Ishikawa (cell line): ENCODE measurements at regions not wholly inside any gene's neighbourhood (a gene's known extent, or its start where the extent isn't known, plus 50 kb on each side); places are given as distances from the start of the nearest gene placed in this dataset.

ENCODE experiments used
- CEBPB ChIP-seq: IDR thresholded peaks from 2 replicates; pipeline ENCODE4 v1.6.1; 2012
- CREB1 ChIP-seq: IDR thresholded peaks from 2 replicates; pipeline ENCODE4 v1.6.1; 2012; ENCODE audit warnings: low read depth
- EGR1 ChIP-seq: IDR thresholded peaks from 2 replicates; pipeline ENCODE4 v1.6.1; 2012
- EP300 ChIP-seq: IDR thresholded peaks from 2 replicates; pipeline ENCODE4 v1.6.1; 2012; ENCODE audit warnings: borderline replicate concordance
- FOXM1 ChIP-seq: IDR thresholded peaks from 2 replicates; pipeline ENCODE4 v1.6.1; 2012; ENCODE audit warnings: low read depth, borderline replicate concordance
- MAX ChIP-seq: IDR thresholded peaks from 2 replicates; pipeline ENCODE4 v1.6.1; 2012
- NFIC ChIP-seq: IDR thresholded peaks from 2 replicates; pipeline ENCODE4 v1.6.1; 2012
- RAD21 ChIP-seq: IDR thresholded peaks from 2 replicates; pipeline ENCODE4 v1.6.1; 2012; ENCODE audit warnings: low read depth
- REST ChIP-seq: IDR thresholded peaks from 2 replicates; pipeline ENCODE4 v1.6.1; 2012; ENCODE audit warnings: low read depth, mild to moderate bottlenecking
- TAF1 ChIP-seq: IDR thresholded peaks from 2 replicates; pipeline ENCODE4 v1.6.1; 2012; ENCODE audit warnings: low read depth, mild to moderate bottlenecking
- TCF12 ChIP-seq: IDR thresholded peaks from 2 replicates; pipeline ENCODE4 v1.6.1; 2012; ENCODE audit warnings: low read depth
- TEAD4 ChIP-seq: IDR thresholded peaks from 2 replicates; pipeline ENCODE4 v1.6.1; 2012
- USF1 ChIP-seq: IDR thresholded peaks from 2 replicates; pipeline ENCODE4 v1.6.1; 2012
- YY1 ChIP-seq: IDR thresholded peaks from 2 replicates; pipeline ENCODE4 v1.6.1; 2012; ENCODE audit warnings: low read depth
- ZBTB7A ChIP-seq: IDR thresholded peaks from 2 replicates; pipeline ENCODE4 v1.6.1; 2012; ENCODE audit warnings: low read depth

GRCh38 chr5:82670692-82671091 lies 392.5 kb upstream of the RPS23 start:
- TF ChIP-seq CEBPB (no peak), RAD21 (no peak), CREB1 (no peak)

DNA sequence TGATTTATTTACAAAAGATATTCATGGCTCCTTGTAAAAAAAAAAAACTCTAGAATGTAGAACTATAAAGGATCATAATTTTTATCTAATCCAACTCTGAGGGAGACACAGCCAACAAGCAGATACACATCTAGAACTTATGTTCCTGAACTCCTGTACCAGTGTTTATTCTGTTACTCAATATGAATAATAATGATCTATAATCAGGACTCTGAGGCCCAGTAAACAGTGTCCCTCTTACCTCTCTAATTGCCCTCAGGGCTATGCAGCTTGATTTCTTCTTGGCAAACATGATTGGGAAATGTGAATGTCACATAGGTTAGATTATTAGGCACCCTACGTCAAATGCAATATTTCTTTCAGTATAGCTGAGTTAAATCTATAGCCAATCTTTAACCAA lies 391.6 kb upstream of the RPS23 start:
- TF ChIP-seq REST (no peak), TEAD4 (no peak), EGR1 (no peak), TCF12 (no peak), EP300 (no peak), MAX (no peak), YY1 (no peak), USF1 (no peak), RAD21 (no peak), CEBPB (no peak), TAF1 (no peak), NFIC (no peak), ZBTB7A (no peak), FOXM1 (no peak), CREB1 (no peak)

DNA sequence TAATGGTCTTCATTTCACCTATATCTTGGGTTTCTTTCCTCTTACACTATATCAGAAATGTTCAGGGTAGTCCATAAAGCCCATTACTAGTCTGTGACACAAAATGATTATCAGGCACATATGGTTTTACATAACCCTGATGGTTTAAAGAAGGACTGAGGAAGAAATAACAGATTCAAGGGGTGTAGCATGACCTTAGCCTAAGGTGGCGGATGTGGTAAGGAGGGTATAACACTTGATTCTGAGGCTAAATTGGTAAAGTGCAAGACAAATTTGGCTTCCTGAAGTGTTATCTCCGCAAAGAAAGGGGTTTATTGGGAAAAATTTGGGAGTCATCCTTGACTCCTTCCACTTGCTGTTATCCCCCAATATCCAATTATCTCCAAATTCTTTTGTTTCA lies 388.2 kb upstream of the RPS23 start:
- TF ChIP-seq NFIC (no peak), ZBTB7A (no peak), USF1 (no peak), RAD21 (no peak), YY1 (no peak), MAX (no peak), FOXM1 (no peak), TCF12 (no peak), CEBPB (no peak), EGR1 (no peak), REST (no peak), TEAD4 (no peak), EP300 (no peak), CREB1 (no peak)

GRCh38 chr5:82664732-82665131 lies 386.6 kb upstream of the RPS23 start:
- TF ChIP-seq CEBPB (no peak), TCF12 (no peak), FOXM1 (no peak), YY1 (no peak), USF1 (no peak), TEAD4 (no peak), NFIC (no peak), CREB1 (no peak), RAD21 (no peak), EP300 (no peak), MAX (no peak), EGR1 (no peak), TAF1 (no peak), ZBTB7A (no peak), REST (no peak)
